GM19395 (cell line): ENCODE measurements at regions not wholly inside any gene's neighbourhood (a gene's known extent, or its start where the extent isn't known, plus 50 kb on each side); places are given as distances from the start of the nearest gene placed in this dataset.

Source experiments
- ATAC-seq: cut with Tn5 transposase; IDR thresholded peaks from one replicate; pipeline ENCODE4 v1.9.1; 2021; ENCODE audit warnings: mild to moderate bottlenecking, moderate library complexity; ENCODE audit not compliant: unreplicated experiment

DNA sequence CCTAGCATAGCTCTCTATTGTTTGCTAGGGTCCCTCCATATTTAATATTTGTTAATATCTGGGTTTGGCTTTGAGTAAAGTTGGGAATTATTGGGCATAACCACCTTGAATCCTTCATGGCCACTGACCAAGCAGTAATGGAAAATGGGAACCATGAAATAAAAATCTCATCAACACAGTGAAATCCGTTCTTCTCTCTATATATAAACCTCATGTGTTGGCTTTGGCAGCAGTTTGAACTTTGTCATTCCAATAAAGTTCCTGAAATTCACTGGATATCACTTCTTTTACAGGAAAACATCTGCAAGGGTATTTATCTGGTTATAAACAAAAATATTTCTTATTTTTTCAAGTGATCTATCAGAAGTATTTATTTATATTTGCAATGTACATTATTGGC, 93.0 kb upstream of the MPDZ start:
- ATAC-seq: no peak

DNA sequence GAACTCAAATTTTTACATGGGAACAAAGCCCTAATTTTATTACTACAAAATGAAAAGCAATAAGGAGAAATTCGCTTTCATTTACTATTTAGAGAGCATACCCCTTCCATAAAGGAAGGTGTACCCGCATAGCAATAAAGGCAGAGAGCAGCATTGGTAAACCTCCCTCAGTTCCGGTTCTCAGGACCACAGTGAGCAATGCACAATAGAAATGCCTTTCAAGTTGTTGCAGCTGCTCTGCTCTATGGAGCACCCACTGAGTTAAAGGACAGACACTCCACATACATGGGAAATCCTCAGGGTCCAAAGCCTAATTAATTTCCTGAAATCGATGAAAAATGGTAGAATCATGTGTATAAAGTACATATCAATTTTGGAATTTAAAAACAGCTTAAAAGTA, 89.9 kb upstream of the MPDZ start:
- no peak for ATAC-seq

DNA sequence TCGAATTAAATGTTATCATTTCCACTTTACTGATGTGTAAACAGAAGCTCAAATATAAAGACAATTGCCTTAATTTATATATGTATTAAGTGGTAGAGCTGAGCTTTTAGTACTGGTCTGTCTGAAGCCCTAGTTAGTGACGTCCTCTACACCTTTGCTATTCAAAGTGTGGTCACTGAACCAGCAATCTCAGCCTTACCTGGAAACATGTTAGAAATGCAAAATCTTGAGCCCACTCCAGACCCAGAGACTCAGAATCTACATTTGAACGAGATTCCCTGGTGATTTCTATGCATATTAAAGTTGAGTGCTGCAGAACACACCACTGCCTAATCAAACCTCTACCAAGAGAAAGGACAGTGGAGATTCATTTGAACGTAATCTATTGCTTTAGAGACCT, 88.3 kb upstream of the MPDZ start:
- ATAC-seq: no peak

DNA sequence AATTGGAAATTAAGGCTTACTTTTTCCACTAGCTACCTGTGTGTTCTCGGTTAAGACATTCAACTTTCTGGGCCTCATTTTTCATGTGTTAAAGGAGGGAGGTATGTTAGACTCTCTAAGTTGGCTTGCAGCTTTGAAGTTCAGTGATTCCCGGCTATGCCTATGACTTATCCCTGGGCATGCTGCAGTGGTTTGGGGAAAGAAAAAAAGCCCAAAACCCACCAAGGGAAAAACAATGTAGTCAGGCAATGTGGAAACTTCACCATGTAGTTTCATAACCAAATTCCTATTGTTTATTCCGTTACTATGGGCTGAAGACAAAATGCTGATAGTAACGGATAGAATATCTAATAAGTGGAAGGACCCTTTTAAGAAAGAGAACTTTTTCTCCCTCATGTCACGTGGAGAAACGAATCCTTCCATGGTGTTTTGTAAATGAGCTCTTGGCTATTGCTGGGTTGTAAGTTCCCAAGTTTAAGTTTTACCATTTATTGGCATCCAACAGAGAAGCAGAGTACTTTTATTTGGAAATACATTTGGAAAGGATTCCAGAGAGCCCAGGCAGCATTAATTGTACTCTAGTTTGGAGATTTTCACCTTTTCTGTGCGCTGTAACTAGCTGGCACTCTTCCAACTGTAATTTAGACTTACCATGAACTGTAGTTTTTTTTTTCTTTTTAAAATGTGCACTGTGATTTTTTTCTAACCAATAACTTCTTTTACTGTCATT, 84.9 kb upstream of the MPDZ start:
- no peak for ATAC-seq

DNA sequence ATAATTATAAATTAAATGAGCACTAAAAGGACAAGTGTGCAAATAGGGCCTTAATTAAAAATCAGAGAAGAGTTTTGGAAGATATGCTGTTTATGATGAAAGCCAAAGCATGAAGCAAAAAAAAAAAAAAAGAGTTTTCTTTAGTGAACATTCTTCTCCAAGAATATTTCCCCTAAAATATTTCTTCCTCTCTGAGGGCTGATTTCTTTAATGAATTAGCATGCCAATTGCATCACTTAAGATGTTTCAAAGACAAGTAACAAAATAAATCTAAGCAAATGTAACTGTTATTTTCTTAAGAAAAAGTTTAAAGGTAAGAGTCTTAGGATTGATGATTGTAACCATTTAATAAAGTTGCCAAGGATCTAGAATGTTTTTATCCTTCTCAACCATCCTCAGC, 81.6 kb upstream of the MPDZ start:
- no peak for ATAC-seq

DNA sequence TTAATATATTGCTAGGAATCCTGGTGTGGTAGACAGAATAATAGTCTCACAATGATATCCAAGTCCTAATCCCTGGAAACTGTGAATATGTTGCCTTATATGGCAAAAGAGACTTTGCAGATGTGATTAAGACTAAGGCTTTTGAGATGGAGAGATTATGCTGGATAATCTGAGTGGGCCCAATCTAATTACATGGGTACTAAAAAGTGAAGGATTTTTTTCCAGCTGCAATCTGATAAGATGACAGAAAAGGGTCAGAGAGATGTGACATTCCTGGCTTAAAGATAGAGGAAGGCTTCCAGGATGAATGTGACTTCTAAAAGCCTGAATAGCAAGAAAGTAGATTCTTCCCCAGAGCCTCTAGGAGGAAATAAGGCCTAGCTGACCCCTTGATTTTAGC, 80.7 kb upstream of the MPDZ start:
- no peak for ATAC-seq

DNA sequence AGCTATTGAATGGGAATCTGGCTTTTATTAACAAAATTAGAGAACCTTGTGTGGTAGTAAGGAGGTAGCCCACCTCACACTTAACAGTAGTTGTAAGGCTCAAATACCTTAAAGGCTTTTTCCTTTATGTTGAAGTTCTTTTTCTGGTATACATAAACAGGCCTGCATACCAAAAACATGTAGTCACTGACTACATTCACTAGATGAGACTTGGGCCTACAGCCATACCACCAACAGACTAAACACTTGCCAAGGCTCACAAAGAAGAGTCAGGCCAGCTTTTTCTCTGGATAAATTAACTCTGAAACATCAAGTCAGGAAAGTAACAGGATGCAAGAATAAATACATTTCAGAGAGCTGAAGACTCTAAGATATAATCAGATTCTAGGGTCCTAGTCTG, 78.6 kb upstream of the MPDZ start:
- no peak for ATAC-seq

DNA sequence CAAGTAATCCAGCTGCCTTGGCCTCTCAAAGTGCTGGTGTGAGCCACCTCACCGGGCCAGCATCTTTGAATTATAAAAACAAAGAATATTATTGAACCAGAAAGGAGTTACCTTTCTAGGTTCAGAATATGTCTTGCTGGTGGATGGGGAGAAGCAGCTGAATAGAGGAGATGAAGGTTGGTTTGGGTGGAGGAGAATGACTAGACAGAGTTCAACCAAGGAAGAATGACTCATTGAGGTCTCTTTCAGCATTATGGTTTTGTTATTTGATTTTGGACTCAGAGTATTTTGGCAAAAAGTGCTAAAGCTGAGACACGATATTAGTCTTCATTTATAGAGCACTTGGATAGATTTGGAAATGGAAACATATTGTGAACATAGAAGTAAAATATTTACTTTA, 75.2 kb upstream of the MPDZ start:
- no peak for ATAC-seq

DNA sequence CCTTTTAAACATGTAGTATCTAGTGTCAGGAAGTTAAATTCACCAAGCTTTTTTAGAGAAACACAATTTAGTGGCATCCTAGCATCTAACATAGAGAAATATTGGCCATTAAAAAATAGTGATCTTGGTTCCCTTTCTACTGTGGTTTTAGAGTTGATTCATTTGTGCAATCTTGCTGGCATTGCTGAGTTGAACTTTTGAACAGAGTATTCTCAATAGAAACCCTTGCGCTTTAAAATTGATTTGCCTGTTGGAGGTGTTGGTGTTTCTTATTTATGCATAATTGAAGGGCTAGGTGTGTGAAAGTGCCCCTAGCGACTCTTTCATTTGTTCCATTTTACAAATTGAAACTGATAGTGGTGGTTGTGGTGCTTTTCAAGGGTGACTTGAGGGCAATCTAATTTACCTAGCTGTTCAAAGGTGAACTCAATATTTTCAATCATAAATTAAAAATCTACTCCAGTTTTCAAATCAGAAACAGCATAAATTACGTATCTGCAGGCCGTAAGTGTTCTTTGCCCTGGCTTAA, 73.0 kb upstream of the MPDZ start:
- ATAC-seq: peak; percentile 70

DNA sequence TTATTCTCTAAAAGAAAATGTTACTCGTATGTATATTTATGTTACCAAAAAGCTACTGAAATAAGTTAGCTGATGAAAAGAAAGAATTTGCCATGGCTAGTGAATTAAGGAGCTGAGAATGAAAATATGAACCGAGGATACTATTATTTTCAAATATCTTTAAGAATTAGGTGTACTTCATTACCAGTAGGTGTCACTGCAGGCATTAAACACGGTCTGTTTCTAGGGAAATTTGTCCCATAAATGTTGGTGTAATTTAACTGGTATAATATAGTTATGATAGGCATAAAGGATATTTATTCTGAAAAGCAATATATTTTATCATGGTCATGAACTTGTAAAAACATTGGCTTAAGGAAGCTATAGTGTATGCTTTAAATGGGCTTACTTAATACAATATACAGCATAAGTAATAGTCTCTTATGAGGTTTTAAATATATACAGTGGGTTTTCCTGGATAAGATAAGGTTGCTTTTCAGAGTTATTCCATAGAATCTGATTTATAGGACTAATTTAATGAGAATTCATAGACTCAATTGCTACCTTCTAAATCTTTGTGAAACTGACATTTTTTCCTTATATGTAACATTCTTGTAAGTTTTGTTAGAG, 72.4 kb upstream of the MPDZ start:
- no peak for ATAC-seq

DNA sequence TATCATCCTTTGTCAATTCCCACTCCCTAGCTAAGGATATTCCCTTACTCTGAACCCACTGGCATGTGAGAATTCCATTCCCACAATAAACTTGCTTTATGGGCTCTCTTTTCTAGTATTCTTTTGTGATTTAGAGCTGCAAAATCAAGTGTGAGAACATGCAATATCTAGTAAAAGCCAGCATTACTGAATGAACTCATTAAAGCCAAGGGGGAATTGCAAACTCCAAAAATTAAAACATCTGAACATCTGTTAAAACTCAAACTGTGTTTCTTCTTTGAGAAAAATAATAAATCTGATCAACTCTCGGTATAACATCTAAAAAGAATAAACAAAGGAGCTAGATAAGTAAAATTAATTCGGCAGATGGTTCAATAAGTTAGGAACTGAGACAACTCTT, 53.1 kb upstream of the MPDZ start:
- ATAC-seq: no peak

DNA sequence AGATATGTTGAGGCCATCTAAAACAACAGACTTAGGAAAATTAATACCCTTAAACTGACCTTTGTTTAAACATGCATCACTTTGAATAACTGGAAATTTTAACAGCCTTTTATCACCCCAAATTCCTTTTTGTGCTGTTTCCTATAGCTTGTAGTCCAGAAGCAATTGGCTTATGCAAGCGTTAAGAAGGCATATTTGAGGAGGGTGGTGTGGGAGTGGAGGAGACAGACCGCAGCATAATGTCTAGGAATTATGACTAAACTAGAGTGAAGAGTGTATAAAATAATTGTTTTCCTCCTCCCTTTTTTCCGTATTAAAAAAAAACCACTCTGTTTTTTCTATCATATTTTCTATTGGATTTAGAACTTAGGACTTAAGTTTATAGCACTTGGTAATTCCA, 51.8 kb upstream of the MPDZ start:
- ATAC-seq: no peak

DNA sequence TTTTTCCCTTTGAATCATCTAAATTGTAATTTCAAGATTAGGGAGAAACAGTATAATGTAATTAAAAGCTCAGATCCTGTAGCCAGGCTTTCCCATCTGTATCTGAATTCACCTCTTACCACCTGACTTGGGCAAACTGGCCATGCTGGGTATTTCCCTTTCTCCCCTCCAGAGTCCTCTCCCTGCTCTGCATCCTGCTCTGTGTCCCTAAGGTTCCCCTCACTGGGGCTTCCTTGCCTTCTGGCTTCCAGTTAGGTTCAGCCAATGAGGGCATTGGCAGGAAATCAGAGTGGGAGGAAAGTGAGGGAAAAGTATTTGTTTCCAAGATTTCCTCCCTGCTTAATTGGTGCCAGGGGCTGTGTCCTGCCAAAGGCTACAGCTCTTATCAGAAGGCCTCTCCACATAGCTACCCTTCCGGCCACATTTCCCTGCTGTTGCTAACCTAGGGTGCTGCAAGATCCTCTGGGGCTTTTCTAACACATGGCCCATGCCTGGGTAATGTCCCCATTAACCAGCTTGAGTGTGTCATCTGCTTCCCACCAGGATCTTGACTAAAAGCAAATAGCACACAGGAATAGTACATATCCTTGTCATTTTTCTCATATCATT, 51.0 kb upstream of the MPDZ start:
- no peak for ATAC-seq
